Breast epithelium (tissue), 3 donors: ENCODE measurements at regions not wholly inside any gene's neighbourhood (a gene's known extent, or its start where the extent isn't known, plus 50 kb on each side); places are given as distances from the start of the nearest gene placed in this dataset.

Experiments used
- POLR2A ChIP-seq: fragments of 450-650 bp; IDR thresholded peaks from one replicate; pipeline ENCODE4 v1.6.1; 2016; ENCODE audit warnings: antibody characterized with exemption, mild to moderate bottlenecking, moderate library complexity
- POLR2AphosphoS5 ChIP-seq, 3 donors: sonication (generic); formaldehyde crosslinking; IDR thresholded peaks; one replicate each; pipeline ENCODE4 v1.6.1; 2017; ENCODE audit warnings: antibody characterized with exemption in 3 of 3
- TF ChIP-seq, protein P1 (sequence below), 3 donors: fragments of 450-650 bp; IDR thresholded peaks; one replicate each; pipeline ENCODE4 v1.5.1; 2016 to 2017; ENCODE audit warnings: antibody characterized with exemption in 3 of 3, mild to moderate bottlenecking in 3 of 3, moderate library complexity in 3 of 3

- TF ChIP-seq, protein P1, sequence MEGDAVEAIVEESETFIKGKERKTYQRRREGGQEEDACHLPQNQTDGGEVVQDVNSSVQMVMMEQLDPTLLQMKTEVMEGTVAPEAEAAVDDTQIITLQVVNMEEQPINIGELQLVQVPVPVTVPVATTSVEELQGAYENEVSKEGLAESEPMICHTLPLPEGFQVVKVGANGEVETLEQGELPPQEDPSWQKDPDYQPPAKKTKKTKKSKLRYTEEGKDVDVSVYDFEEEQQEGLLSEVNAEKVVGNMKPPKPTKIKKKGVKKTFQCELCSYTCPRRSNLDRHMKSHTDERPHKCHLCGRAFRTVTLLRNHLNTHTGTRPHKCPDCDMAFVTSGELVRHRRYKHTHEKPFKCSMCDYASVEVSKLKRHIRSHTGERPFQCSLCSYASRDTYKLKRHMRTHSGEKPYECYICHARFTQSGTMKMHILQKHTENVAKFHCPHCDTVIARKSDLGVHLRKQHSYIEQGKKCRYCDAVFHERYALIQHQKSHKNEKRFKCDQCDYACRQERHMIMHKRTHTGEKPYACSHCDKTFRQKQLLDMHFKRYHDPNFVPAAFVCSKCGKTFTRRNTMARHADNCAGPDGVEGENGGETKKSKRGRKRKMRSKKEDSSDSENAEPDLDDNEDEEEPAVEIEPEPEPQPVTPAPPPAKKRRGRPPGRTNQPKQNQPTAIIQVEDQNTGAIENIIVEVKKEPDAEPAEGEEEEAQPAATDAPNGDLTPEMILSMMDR (IDR thresholded peaks at IDR 0.05), result no peak
- TF ChIP-seq POLR2A, result no peak
- TF ChIP-seq POLR2AphosphoS5 (IDR thresholded peaks at IDR 0.05), result no peak
Measured at GRCh38 chr21:38658511-38658910, 147.2 kb upstream of the ETS2 start.
